ENCODE measurements at regions not wholly inside any gene's neighbourhood (a gene's known extent, or its start where the extent isn't known, plus 50 kb on each side); places are given as distances from the start of the nearest gene placed in this dataset.

DNA sequence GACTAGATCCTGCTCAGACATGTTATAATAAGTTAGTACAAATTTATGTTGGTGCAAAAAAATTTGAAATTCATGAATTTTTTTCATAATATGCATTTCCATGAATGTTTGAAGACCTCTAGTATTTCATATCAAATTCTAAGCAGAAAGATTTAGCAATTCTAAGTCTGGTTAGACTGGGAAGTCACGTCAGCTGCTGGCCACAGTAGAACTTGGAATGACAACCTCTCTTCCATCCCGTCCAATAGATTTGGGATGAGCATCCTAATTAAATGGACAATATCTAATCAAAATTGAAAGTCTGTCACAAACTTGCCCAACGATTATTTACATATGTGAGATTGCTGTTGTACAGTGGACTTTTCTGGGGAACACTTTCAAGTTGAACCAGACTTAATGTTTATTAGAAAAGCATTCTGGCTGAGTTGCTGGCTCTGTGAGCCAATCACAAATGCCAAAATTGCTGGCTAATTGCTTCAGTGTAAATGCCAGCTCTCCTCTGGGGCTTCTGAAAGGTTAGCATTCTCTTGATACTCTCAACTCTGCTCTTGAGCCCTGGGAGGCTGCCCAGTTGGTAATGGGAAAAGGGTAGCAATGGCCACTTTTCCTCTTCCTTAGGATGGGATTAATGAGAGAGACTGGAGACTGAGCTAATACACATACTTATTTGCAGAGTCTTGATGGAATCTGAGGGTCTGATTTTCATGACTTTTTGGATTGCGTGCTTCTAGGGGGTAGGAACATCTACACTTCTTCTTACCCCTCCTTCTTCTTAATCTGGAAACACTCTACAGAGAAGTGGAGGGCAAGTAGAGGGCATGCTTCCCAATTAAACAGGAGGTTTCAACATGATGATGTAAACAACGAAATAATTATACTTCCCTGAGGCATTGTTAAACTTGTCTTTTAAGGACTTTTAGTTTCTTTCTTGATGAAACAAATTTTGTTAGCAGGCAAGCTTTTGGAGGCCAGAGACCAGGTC, 253.5 kb downstream of the BAMBI start:
- ChIA-PET POLR2A (ENCODE audit: low non-redundant PET) (no interaction called here), CTCF (interaction anchor here (0.5 to 0.7 kb wide), 2 partner anchors 42 to 104 kb away, joined by 3 read pairs; no protein-coding TSS in a partner anchor)
- no peak overlapping the region for H3K27ac ChIP-seq
- TF ChIP-seq, protein P1, sequence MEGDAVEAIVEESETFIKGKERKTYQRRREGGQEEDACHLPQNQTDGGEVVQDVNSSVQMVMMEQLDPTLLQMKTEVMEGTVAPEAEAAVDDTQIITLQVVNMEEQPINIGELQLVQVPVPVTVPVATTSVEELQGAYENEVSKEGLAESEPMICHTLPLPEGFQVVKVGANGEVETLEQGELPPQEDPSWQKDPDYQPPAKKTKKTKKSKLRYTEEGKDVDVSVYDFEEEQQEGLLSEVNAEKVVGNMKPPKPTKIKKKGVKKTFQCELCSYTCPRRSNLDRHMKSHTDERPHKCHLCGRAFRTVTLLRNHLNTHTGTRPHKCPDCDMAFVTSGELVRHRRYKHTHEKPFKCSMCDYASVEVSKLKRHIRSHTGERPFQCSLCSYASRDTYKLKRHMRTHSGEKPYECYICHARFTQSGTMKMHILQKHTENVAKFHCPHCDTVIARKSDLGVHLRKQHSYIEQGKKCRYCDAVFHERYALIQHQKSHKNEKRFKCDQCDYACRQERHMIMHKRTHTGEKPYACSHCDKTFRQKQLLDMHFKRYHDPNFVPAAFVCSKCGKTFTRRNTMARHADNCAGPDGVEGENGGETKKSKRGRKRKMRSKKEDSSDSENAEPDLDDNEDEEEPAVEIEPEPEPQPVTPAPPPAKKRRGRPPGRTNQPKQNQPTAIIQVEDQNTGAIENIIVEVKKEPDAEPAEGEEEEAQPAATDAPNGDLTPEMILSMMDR (conservative IDR thresholded peaks at IDR 0.05; ENCODE audit: low read depth), result no peak
- no peak for DNase-seq (ENCODE audit: low spot score)

DNA sequence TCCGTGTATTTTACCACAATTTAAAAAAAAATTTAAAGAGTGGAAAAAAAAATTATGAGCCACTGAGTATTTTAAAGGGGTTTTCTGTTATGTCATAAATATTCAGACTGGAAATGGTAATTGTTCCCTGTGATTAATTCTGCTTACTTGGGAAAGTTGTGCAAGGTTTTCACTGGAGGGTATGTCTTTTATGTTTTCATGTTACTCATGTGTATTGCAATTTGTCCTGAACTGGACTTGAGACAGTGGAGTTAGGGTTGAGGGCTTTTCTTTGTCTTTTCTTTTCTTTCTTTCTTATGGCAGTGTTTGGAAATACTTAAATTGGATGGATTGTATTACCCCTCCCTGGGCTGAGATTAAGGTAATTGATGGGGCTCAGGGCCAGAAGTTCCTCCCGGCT, 257.7 kb downstream of the BAMBI start:
- no peak overlapping the region for H3K27ac ChIP-seq
- CTCF ChIA-PET, result no interaction called here

DNA sequence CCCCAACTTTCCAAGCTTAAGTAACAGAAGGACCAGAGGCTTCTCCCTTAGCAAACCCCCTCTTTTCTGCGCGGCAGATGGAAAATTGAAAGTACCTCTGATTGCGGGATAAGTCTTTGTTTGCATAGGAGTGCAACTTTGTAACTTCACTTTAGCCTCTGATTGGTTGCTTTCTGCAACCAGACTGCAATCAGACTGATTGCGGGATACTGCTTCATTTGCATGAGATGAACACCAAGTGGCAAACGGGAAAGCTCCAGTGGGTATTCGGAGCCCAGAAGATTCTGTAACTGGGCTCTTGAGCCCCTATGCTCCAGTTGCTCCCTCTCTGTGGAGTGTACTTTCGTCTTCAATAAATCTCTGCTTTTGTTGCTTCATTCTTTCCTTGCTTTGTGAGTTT, 260.6 kb downstream of the BAMBI start:
- no peak for DNase-seq (ENCODE audit: low spot score)
- ChIA-PET CTCF (no interaction called here), POLR2A (ENCODE audit: low non-redundant PET) (no interaction called here)
- H3K27ac ChIP-seq, result no peak overlapping the region
- TF ChIP-seq, protein P1 (conservative IDR thresholded peaks at IDR 0.05; ENCODE audit: low read depth), result no peak

More for the DNA sequence above, 257.7 kb downstream of the BAMBI start:
- no peak for DNase-seq (ENCODE audit: low spot score)
- TF ChIP-seq, protein P1 (conservative IDR thresholded peaks at IDR 0.05; ENCODE audit: low read depth), result no peak
- POLR2A ChIA-PET (ENCODE audit: low non-redundant PET), result no interaction called here

DNA sequence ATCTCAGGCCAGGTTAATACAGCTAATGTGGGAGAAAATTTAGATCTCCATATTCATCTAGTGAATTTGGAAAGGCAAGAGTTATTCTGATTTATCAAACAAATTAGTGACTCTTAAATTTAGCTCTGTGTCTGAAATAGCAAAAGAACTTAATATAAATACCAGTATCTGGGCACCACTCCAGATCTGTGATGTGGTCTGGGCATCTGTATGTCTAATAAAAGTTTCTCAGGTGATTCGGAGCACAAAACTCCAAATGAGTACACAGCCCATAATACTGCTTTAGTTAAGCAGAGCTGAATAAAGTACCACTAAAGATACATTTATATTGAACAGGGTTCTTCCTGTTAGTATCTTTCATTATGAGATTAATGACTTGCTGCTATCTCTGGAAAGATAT, 261.4 kb downstream of the BAMBI start:
- CTCF ChIA-PET, result interaction anchor here (0.9 kb wide), 1 partner anchor 154 kb away, joined by 3 read pairs; no protein-coding TSS in a partner anchor
- no peak for DNase-seq (ENCODE audit: low spot score)
- TF ChIP-seq, protein P1 (conservative IDR thresholded peaks at IDR 0.05; ENCODE audit: low read depth), result no peak
- POLR2A ChIA-PET (ENCODE audit: low non-redundant PET), result no interaction called here
- no peak overlapping the region for H3K27ac ChIP-seq

DNA sequence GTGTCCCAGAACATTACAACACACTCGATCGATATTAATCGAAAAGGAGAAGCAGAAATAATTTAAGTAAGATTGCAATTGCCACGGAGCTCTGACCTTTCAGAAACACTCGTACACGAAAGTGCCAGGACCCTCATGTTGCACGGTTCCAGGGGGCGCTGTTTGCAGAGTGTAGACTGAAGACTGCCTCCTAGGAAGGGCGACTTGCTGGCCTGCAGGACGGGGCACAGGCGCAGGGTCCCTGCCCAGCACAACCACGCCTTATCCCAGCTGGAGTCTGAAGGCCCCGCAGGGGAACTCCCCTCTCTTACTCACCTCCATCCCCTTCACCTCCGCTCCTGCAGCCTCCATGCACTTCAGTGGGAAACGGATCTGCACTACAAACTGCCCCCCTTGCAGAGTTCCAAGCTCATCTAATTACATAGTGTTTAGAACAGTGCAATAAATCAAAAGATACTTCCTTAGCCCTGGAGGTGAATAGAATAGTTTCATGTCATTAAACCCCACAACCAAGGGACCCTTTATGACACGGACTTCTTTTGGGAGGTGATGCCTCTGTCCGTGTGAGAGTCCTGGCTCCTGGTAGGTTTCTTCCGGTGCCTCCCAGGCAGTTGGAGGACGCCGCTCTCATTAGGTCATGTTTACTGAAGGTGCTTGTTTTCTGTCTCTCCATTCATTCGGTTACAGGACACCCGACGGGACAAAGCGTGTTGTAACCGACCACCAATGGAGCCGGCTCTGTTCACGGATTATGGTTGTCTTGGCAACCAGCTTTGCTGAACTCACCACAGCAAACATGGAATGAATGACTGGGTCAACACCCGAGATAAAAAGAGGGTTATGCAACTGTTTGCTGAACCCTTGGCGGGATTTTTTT, 262.2 kb downstream of the BAMBI start:
- CTCF ChIA-PET, result interaction anchor here (0.9 kb wide), 1 partner anchor 155 kb away, joined by 3 read pairs; no protein-coding TSS in a partner anchor
- POLR2A ChIA-PET (ENCODE audit: low non-redundant PET), result no interaction called here

More for the DNA sequence above, 262.2 kb downstream of the BAMBI start:
- no peak overlapping the region for H3K27ac ChIP-seq
- DNase-seq (ENCODE audit: low spot score), result no peak
- TF ChIP-seq, protein P1 (conservative IDR thresholded peaks at IDR 0.05; ENCODE audit: low read depth), result no peak
